Epithelial cell of proximal tubule (primary cell): ENCODE measurements at regions not wholly inside any gene's neighbourhood (a gene's known extent, or its start where the extent isn't known, plus 50 kb on each side); places are given as distances from the start of the nearest gene placed in this dataset.

Source experiments
- DNase-seq: peaks from one replicate; pipeline ENCODE4 v3.0.0-alpha.2; 2011; ENCODE audit warnings: low read depth
- H3K4me3 ChIP-seq: 2 replicates; pipeline ENCODE4 v1.5.1; 2011; ENCODE audit warnings: low read depth, mild to moderate bottlenecking, low read length
- TF ChIP-seq, protein P1 (sequence below): conservative IDR thresholded peaks from 2 replicates; pipeline ENCODE4 v1.5.1; 2012; ENCODE audit warnings: low read depth, mild to moderate bottlenecking, low read length

DNA sequence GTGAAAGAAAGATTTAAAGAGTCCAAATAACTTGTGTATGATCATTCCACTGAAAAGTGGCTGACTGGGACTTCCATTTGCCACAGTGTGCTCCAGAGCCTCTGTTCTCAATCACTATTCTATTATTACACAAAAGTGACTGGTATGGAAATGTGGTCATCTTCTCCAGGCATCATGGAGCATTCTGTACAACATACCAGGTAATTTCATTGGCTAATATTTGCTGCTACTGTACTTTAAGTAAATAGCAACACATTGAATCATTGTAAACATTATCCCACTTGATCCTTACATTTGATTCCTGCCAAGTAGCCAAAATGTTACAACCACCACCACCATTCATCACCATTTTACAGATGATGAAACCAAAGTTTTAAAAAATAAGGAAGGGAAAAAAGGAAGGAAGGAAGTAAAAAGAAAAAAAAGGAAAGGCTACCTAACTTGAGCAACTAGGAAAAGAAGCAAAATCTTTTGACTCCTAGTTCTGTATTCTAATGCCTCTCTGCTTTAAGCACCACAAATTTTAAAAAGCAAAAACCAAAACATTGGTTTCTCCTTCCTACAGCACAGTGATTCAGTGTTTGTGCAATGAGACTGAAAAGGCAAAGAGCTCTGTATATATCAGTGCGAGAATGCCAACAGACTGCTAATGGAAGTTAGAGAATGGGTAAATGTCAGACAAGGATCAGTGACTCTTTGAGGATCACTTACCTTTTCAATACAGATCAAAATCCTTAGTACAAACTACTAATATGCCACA, 361.4 kb upstream of the PTBP2 start:
- DNase-seq, result no peak
- TF ChIP-seq, protein P1, sequence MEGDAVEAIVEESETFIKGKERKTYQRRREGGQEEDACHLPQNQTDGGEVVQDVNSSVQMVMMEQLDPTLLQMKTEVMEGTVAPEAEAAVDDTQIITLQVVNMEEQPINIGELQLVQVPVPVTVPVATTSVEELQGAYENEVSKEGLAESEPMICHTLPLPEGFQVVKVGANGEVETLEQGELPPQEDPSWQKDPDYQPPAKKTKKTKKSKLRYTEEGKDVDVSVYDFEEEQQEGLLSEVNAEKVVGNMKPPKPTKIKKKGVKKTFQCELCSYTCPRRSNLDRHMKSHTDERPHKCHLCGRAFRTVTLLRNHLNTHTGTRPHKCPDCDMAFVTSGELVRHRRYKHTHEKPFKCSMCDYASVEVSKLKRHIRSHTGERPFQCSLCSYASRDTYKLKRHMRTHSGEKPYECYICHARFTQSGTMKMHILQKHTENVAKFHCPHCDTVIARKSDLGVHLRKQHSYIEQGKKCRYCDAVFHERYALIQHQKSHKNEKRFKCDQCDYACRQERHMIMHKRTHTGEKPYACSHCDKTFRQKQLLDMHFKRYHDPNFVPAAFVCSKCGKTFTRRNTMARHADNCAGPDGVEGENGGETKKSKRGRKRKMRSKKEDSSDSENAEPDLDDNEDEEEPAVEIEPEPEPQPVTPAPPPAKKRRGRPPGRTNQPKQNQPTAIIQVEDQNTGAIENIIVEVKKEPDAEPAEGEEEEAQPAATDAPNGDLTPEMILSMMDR, result no peak
- no peak overlapping the region for H3K4me3 ChIP-seq

DNA sequence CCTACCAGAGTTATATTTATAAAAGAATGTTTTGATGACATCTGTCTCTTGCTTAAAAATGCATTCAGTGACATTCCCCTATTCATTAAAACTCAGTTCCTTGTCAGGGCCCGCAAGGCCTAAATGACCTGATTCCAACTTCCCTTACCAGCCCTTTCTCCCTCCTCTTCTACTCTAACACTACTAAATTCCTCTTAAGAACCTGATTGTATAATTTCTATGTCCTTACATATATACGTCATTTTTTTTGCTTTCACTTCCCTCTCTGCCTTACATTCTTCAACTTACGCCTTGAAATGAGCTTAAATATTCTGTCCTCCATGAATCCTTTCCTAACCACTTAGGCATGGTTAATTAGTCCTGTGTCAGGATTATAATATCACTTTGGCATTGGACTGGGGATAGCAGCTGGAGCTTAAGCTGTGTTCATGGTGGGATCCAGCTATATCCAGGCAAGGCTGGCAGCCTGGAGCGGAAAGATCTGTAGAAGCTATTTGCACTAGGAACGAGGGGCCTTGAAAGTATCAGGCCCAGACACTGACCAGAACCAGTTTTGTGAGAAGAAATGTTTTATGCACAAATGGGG, 360.2 kb upstream of the PTBP2 start:
- no peak overlapping the region for H3K4me3 ChIP-seq
- TF ChIP-seq, protein P1, result no peak
- DNase-seq, result no peak

DNA sequence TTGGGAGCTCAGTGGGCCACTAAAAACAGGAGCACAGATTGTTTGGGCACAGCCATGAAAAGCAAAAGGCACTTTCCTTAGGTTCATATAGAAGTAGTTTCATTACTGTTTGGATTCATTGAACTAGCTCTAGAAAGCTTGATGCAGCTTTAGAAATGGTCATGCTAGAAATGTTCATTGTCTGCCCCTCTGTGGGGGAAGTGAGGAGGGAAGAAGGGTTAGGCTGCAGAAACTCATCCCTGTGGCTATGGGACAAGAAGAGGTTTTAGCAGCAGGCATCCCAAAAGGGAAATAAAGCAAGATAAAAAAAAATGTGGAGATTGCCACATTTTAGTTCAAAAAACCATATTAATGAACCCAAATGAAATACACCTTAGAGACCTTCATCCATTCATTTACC, 359.6 kb upstream of the PTBP2 start:
- DNase-seq, result no peak
- H3K4me3 ChIP-seq, result no peak overlapping the region
- TF ChIP-seq, protein P1, result no peak

DNA sequence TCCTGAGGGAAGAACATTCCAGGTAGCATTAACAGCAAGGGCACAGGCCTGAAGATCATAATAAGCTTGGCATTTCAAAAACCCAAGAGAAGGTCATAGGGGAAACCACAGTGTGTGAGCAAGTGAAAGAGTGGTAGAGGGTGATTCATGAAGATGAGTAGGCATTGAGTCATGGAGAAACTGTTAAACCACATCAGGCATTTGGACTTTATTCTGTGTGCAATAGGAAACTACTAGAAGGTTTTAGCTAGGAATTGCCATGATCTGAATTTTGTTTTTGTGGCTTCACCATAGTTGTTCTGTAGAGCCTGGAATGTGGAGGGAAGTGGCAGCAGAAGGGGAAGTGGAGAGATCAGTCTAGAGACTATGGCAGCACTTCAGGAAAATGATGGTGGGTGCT, 359.0 kb upstream of the PTBP2 start:
- peak; percentile 99 for DNase-seq
- TF ChIP-seq, protein P1, result no peak
- no peak overlapping the region for H3K4me3 ChIP-seq

DNA sequence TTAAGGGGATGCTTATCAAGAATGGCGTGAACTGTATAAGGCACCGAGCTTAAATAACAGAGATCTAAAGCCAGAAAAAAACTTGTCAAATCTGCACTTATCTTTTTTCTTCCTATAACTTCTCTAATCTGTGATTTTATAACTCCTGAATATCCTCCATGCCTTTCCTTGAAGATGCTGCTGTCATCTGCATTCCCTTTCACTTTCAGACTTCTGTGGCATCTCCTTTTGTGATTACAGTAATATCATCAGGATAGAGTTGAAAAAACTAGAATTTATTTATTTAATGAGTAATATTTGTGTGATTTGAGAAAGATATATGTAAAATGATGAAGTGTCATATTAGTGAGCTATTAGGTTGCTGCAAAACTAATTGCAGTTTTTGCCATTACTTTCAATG, 357.8 kb upstream of the PTBP2 start:
- TF ChIP-seq, protein P1, result no peak
- no peak for DNase-seq
- no peak overlapping the region for H3K4me3 ChIP-seq

DNA sequence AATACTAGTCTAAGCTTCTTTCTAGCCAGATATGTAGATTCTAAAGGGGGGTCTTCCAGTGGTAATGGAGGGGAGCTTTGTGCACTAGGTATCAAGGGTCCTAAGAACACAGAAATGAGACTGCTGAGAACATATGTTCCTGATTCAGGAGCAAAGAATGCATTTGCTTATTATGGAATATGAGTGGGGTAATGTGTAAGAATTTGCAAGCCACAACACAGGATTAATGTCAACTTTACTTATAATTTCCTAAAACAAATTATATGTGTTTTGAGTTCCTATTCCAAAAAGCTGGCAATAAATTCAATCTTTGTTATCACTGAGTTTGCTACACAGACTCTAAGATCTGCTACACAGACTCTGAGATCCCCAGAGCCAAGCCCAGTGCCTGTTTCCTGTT, 357.0 kb upstream of the PTBP2 start:
- H3K4me3 ChIP-seq, result no peak overlapping the region
- no peak for DNase-seq
- TF ChIP-seq, protein P1, result no peak

DNA sequence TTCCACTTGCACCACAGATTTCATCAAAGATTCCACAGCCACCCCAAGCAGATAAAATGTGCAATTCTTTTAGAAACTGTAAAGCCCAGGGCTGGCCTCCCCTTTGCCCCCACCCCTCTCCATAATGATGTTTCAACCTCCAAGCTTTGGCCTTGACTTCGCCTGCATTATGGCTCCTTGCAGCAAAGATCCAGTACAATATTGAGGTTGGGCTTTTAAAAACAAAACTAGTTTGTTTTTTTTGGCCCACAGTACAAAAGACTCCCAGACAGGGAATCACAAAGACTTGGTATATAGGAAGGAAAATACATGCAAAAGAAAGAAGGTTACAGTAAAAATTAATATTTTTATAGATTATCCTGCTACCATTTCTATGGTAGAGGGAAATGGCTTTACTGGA, 356.5 kb upstream of the PTBP2 start:
- H3K4me3 ChIP-seq, result no peak overlapping the region
- TF ChIP-seq, protein P1, result no peak
- no peak for DNase-seq
